ENCODE measurements at regions not wholly inside any gene's neighbourhood (a gene's known extent, or its start where the extent isn't known, plus 50 kb on each side); places are given as distances from the start of the nearest gene placed in this dataset.

- ATAC-seq (no peak), DNase-seq (no peak)
- intact Hi-C loops (cut with DNase I): no loop called here
- no peaks in the 10 kb centered on the region for H3K9me3 ChIP-seq
- H3K27ac ChIP-seq: no peak overlapping the region
- H3K4me1 ChIP-seq: no peaks in the 10 kb centered on the region
- H3K27me3 ChIP-seq (ENCODE audit: low read depth): no peaks in the 10 kb centered on the region
- no peak overlapping the region for H3K4me3 ChIP-seq
- no peaks in the 10 kb centered on the region for H3K36me3 ChIP-seq
- no peak for TF ChIP-seq CTCF (IDR thresholded peaks at IDR 0.05)
Observed at GRCh38 chr13:75008926-75009325, 473.0 kb downstream of the TBC1D4 start.

GRCh38 chr13:74990992-74991391, 491.0 kb downstream of the TBC1D4 start:
- H3K27me3 ChIP-seq (ENCODE audit: low read depth): no peaks in the 10 kb centered on the region
- H3K4me1 ChIP-seq: no peaks in the 10 kb centered on the region
- H3K27ac ChIP-seq: no peak overlapping the region
- no peak overlapping the region for H3K4me3 ChIP-seq
- ATAC-seq: no peak
- no peak for TF ChIP-seq CTCF (IDR thresholded peaks at IDR 0.05)
- DNase-seq: no peak
- H3K36me3 ChIP-seq: no peaks in the 10 kb centered on the region
- intact Hi-C loops (cut with DNase I): no loop called here
- no peaks in the 10 kb centered on the region for H3K9me3 ChIP-seq

- Histone ChIP-seq H3K4me3 (no peak overlapping the region), H3K27ac (no peak overlapping the region), H3K36me3 (no peaks in the 10 kb centered on the region), H3K27me3 (ENCODE audit: low read depth) (no peaks in the 10 kb centered on the region), H3K4me1 (no peaks in the 10 kb centered on the region), H3K9me3 (no peaks in the 10 kb centered on the region)
- DNase-seq: no peak
- no peak for TF ChIP-seq CTCF (IDR thresholded peaks at IDR 0.05)
- intact Hi-C loops (cut with DNase I): no loop called here
- no peak for ATAC-seq
Observed at GRCh38 chr13:74987124-74987690, 494.8 kb downstream of the TBC1D4 start.

GRCh38 chr13:74986609-74987008, 495.4 kb downstream of the TBC1D4 start:
- no peak overlapping the region for H3K4me3 ChIP-seq
- ATAC-seq: no peak
- H3K9me3 ChIP-seq: no peaks in the 10 kb centered on the region
- no peak for TF ChIP-seq CTCF (IDR thresholded peaks at IDR 0.05)
- no peaks in the 10 kb centered on the region for H3K36me3 ChIP-seq
- H3K4me1 ChIP-seq: no peaks in the 10 kb centered on the region
- H3K27ac ChIP-seq: no peak overlapping the region
- H3K27me3 ChIP-seq (ENCODE audit: low read depth): no peaks in the 10 kb centered on the region
- no peak for DNase-seq
- intact Hi-C loops (cut with DNase I): no loop called here

GRCh38 chr13:74979703-74980102, 502.3 kb downstream of the TBC1D4 start:
- H3K27ac ChIP-seq: no peak overlapping the region
- H3K27me3 ChIP-seq (ENCODE audit: low read depth): no peaks in the 10 kb centered on the region
- no peak for DNase-seq
- no peaks in the 10 kb centered on the region for H3K4me1 ChIP-seq
- H3K36me3 ChIP-seq: no peaks in the 10 kb centered on the region
- no peak overlapping the region for H3K4me3 ChIP-seq
- intact Hi-C loops (cut with DNase I): no loop called here
- TF ChIP-seq CTCF (IDR thresholded peaks at IDR 0.05): no peak
- no peaks in the 10 kb centered on the region for H3K9me3 ChIP-seq
- ATAC-seq: no peak

- no peak overlapping the region for H3K27ac ChIP-seq
- TF ChIP-seq CTCF (IDR thresholded peaks at IDR 0.05): no peak
- H3K4me3 ChIP-seq: no peak overlapping the region
- no peak for DNase-seq
- no peaks in the 10 kb centered on the region for H3K27me3 ChIP-seq (ENCODE audit: low read depth)
- ATAC-seq: no peak
- no peaks in the 10 kb centered on the region for H3K4me1 ChIP-seq
- H3K9me3 ChIP-seq: no peaks in the 10 kb centered on the region
- intact Hi-C loops (cut with DNase I): no loop called here
- H3K36me3 ChIP-seq: no peaks in the 10 kb centered on the region
Observed at GRCh38 chr13:74978591-74978990, 503.4 kb downstream of the TBC1D4 start.

Data from lower lobe of right lung (tissue), 2 donors.